ENCODE measurements at regions not wholly inside any gene's neighbourhood (a gene's known extent, or its start where the extent isn't known, plus 50 kb on each side); places are given as distances from the start of the nearest gene placed in this dataset.

DNA sequence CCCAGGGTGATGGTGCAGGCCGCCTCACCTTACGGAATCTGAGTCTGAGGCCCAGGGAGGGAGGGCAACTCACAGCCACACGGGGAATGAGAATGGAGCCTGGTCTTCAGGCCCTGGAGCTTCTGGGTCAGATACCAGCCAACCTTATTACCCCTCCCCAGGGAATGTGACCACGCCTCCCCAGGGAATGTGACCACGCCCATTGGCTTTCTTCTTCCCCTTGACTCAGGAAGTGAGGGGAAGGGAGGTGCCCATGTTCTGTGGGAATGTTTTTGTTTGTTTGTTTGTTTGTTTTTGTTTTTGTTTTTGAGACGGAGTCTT lies 57.5 kb upstream of the RBFOX2 start:
- TF ChIP-seq, protein P1, sequence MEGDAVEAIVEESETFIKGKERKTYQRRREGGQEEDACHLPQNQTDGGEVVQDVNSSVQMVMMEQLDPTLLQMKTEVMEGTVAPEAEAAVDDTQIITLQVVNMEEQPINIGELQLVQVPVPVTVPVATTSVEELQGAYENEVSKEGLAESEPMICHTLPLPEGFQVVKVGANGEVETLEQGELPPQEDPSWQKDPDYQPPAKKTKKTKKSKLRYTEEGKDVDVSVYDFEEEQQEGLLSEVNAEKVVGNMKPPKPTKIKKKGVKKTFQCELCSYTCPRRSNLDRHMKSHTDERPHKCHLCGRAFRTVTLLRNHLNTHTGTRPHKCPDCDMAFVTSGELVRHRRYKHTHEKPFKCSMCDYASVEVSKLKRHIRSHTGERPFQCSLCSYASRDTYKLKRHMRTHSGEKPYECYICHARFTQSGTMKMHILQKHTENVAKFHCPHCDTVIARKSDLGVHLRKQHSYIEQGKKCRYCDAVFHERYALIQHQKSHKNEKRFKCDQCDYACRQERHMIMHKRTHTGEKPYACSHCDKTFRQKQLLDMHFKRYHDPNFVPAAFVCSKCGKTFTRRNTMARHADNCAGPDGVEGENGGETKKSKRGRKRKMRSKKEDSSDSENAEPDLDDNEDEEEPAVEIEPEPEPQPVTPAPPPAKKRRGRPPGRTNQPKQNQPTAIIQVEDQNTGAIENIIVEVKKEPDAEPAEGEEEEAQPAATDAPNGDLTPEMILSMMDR (IDR thresholded peaks at IDR 0.05; ENCODE audit: insufficient read depth, low read depth, low read length) = no peak
- TF ChIP-seq EZH2 (IDR thresholded peaks at IDR 0.05; ENCODE audit: insufficient read depth, low read length) = no peak

All from astrocyte (in vitro differentiated cells and primary cell).